COLO829 (cell line): ENCODE measurements at regions not wholly inside any gene's neighbourhood (a gene's known extent, or its start where the extent isn't known, plus 50 kb on each side); places are given as distances from the start of the nearest gene placed in this dataset.

Experiments
- DNase-seq: peaks from one replicate; pipeline ENCODE4 v3.0.0; 2012; ENCODE audit warnings: low spot score

GRCh38 chr7:26513948-26514347, 222.3 kb downstream of the SNX10 start:
- DNase-seq, result no peak

- no peak for DNase-seq
These were observed 223.0 kb downstream of the SNX10 start for GRCh38 chr7:26514633-26515032.

GRCh38 chr7:26515314-26515842, 223.7 kb downstream of the SNX10 start:
- no peak for DNase-seq

- DNase-seq, result no peak
These were observed 228.8 kb downstream of the SNX10 start for GRCh38 chr7:26520483-26520882.

GRCh38 chr7:26522633-26523032, 231.0 kb downstream of the SNX10 start:
- no peak for DNase-seq

- no peak for DNase-seq
These were observed 234.0 kb downstream of the SNX10 start for GRCh38 chr7:26525398-26526264.

GRCh38 chr7:26526265-26526587, 234.6 kb downstream of the SNX10 start:
- no peak for DNase-seq

GRCh38 chr7:26531926-26532325, 240.3 kb downstream of the SNX10 start:
- DNase-seq, result no peak

GRCh38 chr7:26532471-26532870, 240.8 kb downstream of the SNX10 start:
- no peak for DNase-seq

- DNase-seq, result no peak
These were observed 241.6 kb downstream of the SNX10 start for GRCh38 chr7:26533217-26533616.

GRCh38 chr7:26534649-26535482, 243.2 kb downstream of the SNX10 start:
- no peak for DNase-seq

- no peak for DNase-seq
These were observed 243.9 kb downstream of the SNX10 start for GRCh38 chr7:26535483-26536007.

- DNase-seq, result no peak
These were observed 246.6 kb downstream of the SNX10 start for GRCh38 chr7:26538216-26538615.

- no peak for DNase-seq
These were observed 247.0 kb downstream of the SNX10 start for GRCh38 chr7:26538689-26539088.

- DNase-seq, result no peak
These were observed 251.7 kb downstream of the SNX10 start for GRCh38 chr7:26543340-26543739.

GRCh38 chr7:26543951-26544350, 252.3 kb downstream of the SNX10 start:
- DNase-seq, result no peak

- DNase-seq, result no peak
These were observed 254.9 kb downstream of the SNX10 start for GRCh38 chr7:26546508-26547053.

- no peak for DNase-seq
These were observed 255.5 kb downstream of the SNX10 start for GRCh38 chr7:26547156-26547555.

- DNase-seq, result no peak
These were observed 257.8 kb downstream of the SNX10 start for GRCh38 chr7:26549281-26549944.

GRCh38 chr7:26550492-26550891, 258.8 kb downstream of the SNX10 start:
- DNase-seq, result no peak

GRCh38 chr7:26551740-26552139, 260.1 kb downstream of the SNX10 start:
- no peak for DNase-seq

GRCh38 chr7:26553128-26553527, 261.5 kb downstream of the SNX10 start:
- DNase-seq, result no peak
